ENCODE measurements at regions not wholly inside any gene's neighbourhood (a gene's known extent, or its start where the extent isn't known, plus 50 kb on each side); places are given as distances from the start of the nearest gene placed in this dataset.

GRCh38 chr6:137685798-137686375 lies 181.2 kb upstream of the TNFAIP3 start:
- TF ChIP-seq ESRRA (IDR thresholded peaks at IDR 0.05; ENCODE audit: low read length): no peak
- TF ChIP-seq POLR2A (IDR thresholded peaks at IDR 0.05; ENCODE audit: low read depth, low read length): no peak
- no peak for TF ChIP-seq CTCF (IDR thresholded peaks at IDR 0.05 in 2 of 3, conservative IDR thresholded peaks at IDR 0.05 in 1 of 3; ENCODE audit: control insufficient read depth in 2 of 3, extremely low read depth in 1 of 3, insufficient read depth in 1 of 3, low read depth in 3 of 3, low read length in 3 of 3)
- no peak for TF ChIP-seq RAD21 (IDR thresholded peaks at IDR 0.05; ENCODE audit: insufficient read depth, low read depth, low read length)
- TF ChIP-seq RELA (IDR thresholded peaks at IDR 0.05; ENCODE audit: borderline replicate concordance, partially characterized antibody): no peak
- no peak for TF ChIP-seq SIN3A (IDR thresholded peaks at IDR 0.05; ENCODE audit: low read depth, low read length)
- TF ChIP-seq IRF3 (IDR thresholded peaks at IDR 0.05): no peak
- TF ChIP-seq ATF7 (IDR thresholded peaks at IDR 0.05; ENCODE audit: low read depth): no peak
- no peak for TF ChIP-seq RFX5 (IDR thresholded peaks at IDR 0.05; ENCODE audit: low read depth, low read length)
- no peak for TF ChIP-seq CREM (IDR thresholded peaks at IDR 0.05; ENCODE audit: low read depth)
- TF ChIP-seq MEF2B (IDR thresholded peaks at IDR 0.05; ENCODE audit: partially characterized antibody, poor library complexity, severe bottlenecking): no peak
- no peak for TF ChIP-seq ZNF274 (IDR thresholded peaks at IDR 0.05; ENCODE audit: insufficient read depth, insufficient read length)
- no peak for TF ChIP-seq RCOR1 (conservative IDR thresholded peaks at IDR 0.05; ENCODE audit: low read depth, low read length)
- TF ChIP-seq REST (IDR thresholded peaks at IDR 0.05; ENCODE audit: low read depth, low read length): no peak
